ENCODE measurements at regions not wholly inside any gene's neighbourhood (a gene's known extent, or its start where the extent isn't known, plus 50 kb on each side); places are given as distances from the start of the nearest gene placed in this dataset.
"Not testable (repeated sequence)": the region's sequence is repeated elsewhere in the genome, so short reads cannot be mapped to it uniquely, and the experiment has no call there.

DNA sequence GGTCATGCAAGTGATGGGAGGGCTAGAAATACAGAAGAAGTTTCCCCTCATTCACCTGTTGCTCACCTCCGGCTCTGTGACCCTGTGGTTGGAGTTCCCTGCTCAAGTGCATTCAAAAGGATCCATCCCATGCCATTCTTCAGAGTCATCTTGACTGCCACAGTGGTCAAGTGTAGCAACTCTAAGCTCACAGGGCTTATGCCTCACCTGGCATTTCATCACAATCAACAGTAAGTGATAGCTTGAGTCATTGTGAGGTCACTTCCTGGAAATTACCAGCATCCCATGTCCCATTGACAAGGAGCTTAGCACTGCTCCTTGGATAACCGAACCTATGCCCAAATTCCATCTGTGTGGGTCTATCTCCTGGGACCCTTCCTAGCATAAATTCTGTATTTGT lies 55.6 kb downstream of the OR4C45 start:
- no peaks in the 10 kb centered on the region for H3K9me3 ChIP-seq
- no peak overlapping the region for H3K4me3 ChIP-seq
- no peaks in the 10 kb centered on the region for H3K27me3 ChIP-seq
- intact Hi-C loops (cut with DNase I; ENCODE audit: low total_unique reads): no loop called here
- no peak overlapping the region for H3K27ac ChIP-seq
- no peaks in the 10 kb centered on the region for H3K36me3 ChIP-seq
- H3K4me1 ChIP-seq: no peaks in the 10 kb centered on the region
- DNase-seq: peak in 1 of 2 donors; percentile 9
- TF ChIP-seq, protein P1, sequence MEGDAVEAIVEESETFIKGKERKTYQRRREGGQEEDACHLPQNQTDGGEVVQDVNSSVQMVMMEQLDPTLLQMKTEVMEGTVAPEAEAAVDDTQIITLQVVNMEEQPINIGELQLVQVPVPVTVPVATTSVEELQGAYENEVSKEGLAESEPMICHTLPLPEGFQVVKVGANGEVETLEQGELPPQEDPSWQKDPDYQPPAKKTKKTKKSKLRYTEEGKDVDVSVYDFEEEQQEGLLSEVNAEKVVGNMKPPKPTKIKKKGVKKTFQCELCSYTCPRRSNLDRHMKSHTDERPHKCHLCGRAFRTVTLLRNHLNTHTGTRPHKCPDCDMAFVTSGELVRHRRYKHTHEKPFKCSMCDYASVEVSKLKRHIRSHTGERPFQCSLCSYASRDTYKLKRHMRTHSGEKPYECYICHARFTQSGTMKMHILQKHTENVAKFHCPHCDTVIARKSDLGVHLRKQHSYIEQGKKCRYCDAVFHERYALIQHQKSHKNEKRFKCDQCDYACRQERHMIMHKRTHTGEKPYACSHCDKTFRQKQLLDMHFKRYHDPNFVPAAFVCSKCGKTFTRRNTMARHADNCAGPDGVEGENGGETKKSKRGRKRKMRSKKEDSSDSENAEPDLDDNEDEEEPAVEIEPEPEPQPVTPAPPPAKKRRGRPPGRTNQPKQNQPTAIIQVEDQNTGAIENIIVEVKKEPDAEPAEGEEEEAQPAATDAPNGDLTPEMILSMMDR (IDR thresholded peaks at IDR 0.05): no peak

DNA sequence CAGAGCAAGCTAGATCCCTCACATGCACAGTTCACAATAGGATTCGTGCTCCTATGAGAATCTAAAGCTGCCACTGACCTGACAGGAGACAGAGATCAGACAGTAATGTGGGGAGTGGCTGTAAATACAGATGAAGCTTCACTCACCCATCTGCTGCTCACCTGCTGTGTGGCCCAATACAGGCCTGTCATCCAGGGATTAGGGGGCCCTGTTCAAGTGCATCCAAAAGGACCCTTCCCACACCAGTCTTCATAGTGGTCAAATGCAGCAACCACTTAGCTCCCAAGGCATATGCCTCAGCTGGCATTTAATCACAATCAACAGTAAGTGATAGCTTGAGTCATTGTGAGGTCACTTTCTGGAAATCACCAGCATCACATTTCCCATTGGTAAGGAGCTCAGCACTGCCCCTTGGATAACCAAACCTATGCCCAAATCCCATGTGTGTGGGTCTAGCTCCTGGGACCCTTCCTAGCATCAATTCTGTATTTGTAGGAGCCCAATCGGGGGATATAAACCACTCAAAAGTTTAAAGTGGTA lies 65.6 kb downstream of the OR4C45 start:
- H3K27me3 ChIP-seq: no peaks in the 10 kb centered on the region
- DNase-seq: no peak
- no peak overlapping the region for H3K4me3 ChIP-seq
- no peak overlapping the region for H3K27ac ChIP-seq
- TF ChIP-seq, protein P1 (IDR thresholded peaks at IDR 0.05): no peak
- intact Hi-C loops (cut with DNase I; ENCODE audit: low total_unique reads): no loop called here
- H3K9me3 ChIP-seq: no peaks in the 10 kb centered on the region
- no peaks in the 10 kb centered on the region for H3K4me1 ChIP-seq
- no peaks in the 10 kb centered on the region for H3K36me3 ChIP-seq

DNA sequence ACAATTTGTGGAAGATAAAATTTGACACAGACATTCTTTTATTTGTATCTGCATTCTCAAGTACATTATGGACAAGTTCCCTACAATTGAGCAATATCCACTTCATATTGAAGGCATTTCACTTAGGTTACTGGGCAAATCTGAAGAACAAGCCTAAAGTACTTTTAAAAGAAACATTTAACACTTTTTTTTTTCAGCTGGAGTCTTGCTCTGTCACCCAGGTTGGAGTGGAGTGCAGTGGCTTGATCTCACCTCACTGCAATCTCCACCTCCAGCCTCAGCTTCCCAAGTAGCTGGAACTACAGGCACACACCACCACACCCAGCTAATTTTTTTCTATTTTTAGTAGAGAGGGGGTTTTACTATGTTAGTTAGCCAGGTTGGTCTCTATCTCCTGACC lies 70.2 kb downstream of the OR4C45 start:
- TF ChIP-seq, protein P1 (IDR thresholded peaks at IDR 0.05): no peak
- intact Hi-C loops (cut with DNase I; ENCODE audit: low total_unique reads): no loop called here

DNA sequence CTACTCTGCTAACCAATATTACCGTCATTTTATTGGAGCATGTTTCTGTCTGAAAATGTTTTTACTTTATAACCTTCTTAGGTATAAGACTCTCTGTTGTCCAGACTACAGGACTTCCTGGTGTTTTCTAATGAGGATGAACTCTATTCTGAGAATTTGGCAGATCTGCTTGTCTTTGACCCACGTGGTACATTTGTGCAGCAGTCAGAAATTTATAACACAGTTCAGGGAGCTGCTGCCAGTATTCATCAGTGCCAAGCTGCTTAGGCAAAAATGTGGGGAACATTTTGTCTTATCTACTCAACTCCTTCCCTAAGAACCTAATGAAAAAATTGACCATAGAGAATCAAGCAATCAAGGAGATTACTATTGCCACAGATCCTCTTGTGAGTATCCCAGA lies 108.0 kb downstream of the OR4C45 start:
- H3K4me1 ChIP-seq; DNase-seq; H3K27me3 ChIP-seq; H3K27ac ChIP-seq; H3K4me3 ChIP-seq; H3K9me3 ChIP-seq; H3K36me3 ChIP-seq; intact Hi-C loops (cut with DNase I; ENCODE audit: low total_unique reads): not testable (repeated sequence)

More for the DNA sequence above, 70.2 kb downstream of the OR4C45 start:
- Histone ChIP-seq H3K4me3 (no peak overlapping the region), H3K9me3 (no peaks in the 10 kb centered on the region), H3K36me3 (no peaks in the 10 kb centered on the region), H3K27me3 (no peaks in the 10 kb centered on the region), H3K4me1 (no peaks in the 10 kb centered on the region), H3K27ac (no peak overlapping the region)
- no peak for DNase-seq

DNA sequence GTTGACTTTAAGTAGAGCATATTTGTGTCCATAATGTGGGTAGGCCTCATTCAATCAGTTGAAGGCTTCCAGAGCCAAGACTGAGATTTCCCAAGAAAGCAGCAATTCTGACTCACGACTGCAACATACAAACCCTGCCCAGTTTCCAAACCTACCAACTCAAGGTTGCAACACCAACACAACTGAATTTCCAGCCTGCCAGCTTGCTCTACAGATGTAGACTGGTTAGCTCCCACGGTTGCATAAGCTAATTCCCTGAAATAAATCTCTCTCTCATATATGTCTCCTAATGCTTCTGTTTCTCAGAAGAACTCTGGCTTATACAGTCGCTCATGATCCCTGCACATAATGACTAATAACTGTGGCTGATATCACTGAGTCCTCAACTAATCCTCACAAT lies 113.6 kb downstream of the OR4C45 start:
- H3K27me3 ChIP-seq; intact Hi-C loops (cut with DNase I; ENCODE audit: low total_unique reads); DNase-seq; H3K4me1 ChIP-seq; H3K9me3 ChIP-seq; H3K27ac ChIP-seq; H3K4me3 ChIP-seq; H3K36me3 ChIP-seq: not testable (repeated sequence)

DNA sequence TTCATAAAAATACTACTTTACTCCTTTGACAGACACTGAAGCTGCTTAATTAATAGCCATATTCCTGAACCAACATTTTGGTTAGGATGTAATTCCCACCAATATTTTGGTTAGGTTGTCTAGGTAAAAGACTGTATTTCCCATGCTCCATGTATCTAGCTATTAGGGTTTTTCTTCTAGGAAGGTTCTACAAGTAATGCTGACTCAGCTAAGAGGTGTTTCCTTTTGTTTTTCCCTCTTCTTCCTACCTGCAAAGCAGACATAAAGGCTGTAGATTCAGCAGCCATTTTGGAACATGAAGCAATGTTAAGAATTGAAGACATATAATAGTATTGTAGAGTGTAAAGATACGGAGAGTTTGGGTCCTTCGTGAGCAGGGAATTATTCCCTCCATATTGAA lies 115.3 kb downstream of the OR4C45 start:
- H3K9me3 ChIP-seq; H3K4me1 ChIP-seq; H3K27ac ChIP-seq; H3K4me3 ChIP-seq; H3K36me3 ChIP-seq; intact Hi-C loops (cut with DNase I; ENCODE audit: low total_unique reads); DNase-seq; H3K27me3 ChIP-seq: not testable (repeated sequence)

DNA sequence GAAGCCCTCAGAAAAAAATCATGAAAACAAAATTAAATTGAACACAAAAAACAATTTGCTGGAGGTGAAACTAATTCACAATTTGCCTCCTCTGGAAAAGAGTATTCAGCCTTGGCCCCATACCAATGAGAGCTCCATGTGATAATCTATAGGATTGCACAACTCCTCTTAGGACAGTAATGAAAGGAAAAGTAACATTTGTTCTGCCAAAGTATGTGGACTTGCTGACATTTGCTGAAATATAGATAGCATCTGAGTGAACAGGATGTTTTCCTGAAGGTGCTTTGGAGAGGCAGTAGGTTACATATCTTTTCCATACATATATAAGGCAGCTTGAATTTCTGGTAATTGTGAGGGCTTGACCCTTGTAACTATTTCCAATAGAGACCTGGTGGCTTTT lies 122.8 kb downstream of the OR4C45 start:
- no peaks in the 10 kb centered on the region for H3K27me3 ChIP-seq
- no peaks in the 10 kb centered on the region for H3K4me1 ChIP-seq
- no peak overlapping the region for H3K4me3 ChIP-seq
- H3K27ac ChIP-seq: no peak overlapping the region
- TF ChIP-seq, protein P1 (IDR thresholded peaks at IDR 0.05): no peak
- intact Hi-C loops (cut with DNase I; ENCODE audit: low total_unique reads): no loop called here
- H3K9me3 ChIP-seq: no peaks in the 10 kb centered on the region
- H3K36me3 ChIP-seq: no peaks in the 10 kb centered on the region
- no peak for DNase-seq

Data from tibial artery (tissue), 4 donors.